NCI-H345 treated with DMSO at 0.1 percent for 48 hours (cell line): ENCODE measurements at regions not wholly inside any gene's neighbourhood (a gene's known extent, or its start where the extent isn't known, plus 50 kb on each side); places are given as distances from the start of the nearest gene placed in this dataset.

Experiments
- DNase-seq: peaks from one replicate; lab custom pipeline; 2025; ENCODE audit not compliant: unreplicated experiment; lab: John Stamatoyannopoulos, UW

DNA sequence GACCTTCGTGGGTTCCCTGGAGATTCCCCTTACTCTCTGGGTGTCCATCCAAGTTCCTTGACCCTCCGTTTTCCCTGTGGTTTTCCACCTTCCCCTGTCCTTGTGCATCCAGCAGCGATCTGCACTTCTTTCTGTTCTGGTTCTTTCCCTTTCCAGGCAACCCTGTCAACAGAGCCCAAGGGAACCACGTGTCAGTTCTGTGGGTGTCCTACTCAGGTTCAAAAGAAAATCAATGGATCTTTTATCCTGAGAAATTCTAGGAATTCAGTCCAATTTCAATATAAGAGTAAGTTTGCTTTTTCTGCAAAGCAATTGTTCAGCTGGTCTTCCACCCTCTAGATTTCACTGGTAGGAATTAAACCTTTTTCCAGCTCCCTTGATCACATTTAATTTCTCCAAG, 1394.8 kb upstream of the SLC10A2 start:
- no peak for DNase-seq

DNA sequence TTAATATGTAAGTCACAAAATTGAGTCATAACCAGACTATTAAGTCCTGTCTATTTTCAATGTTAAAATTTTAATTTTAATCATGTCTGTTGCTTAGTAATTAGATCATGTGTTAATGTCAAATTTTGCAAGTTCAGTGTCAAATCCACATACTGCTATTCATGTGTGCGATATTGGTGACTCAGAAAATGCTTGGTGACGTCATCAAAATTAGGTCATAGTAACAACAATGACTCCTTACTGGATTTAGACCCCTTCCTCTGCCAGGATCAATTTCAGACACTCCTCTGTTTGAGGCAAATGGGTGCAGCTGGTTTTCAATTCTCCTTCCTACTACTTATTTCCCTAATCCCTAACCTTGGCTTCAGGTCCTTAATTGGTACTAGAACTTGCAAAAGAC, 1394.3 kb upstream of the SLC10A2 start:
- DNase-seq, result no peak

DNA sequence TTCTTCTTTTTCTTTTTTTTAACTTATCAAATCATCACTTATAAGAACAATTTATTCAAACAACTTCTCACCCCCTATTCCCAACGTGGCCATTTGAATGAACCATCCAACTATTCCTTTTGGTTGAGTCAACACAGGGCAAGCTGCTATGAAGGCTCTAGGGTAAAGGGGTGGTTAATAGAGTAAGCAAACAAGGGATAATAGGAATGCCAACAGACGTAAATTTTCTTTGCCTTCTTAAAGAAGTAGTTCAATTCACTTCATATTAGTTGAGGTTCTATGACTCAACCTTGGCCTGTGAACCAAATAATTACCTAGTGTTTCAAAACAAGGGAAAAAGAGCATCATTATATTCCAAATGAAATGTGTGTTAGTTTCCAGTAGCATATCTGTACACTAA, 1383.8 kb upstream of the SLC10A2 start:
- no peak for DNase-seq

DNA sequence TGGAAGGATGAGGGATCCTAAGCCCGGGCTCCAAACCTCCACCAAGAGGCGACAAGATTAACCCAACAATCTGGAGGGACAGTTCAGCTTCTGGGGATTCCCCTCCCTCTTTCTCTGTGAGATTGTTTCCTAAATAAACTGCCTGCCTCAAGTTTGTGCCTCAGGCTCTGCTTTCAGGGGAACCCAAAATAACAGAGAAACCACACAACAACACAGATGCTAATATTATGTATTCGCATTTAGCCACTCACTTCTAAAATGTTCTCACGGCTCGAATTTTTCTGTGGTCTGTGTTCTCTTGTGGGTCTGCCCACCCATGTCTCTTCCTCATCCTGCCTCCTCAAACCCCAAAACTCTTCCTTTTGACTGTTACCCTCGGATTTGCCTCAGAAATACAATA, 1381.1 kb upstream of the SLC10A2 start:
- no peak for DNase-seq

DNA sequence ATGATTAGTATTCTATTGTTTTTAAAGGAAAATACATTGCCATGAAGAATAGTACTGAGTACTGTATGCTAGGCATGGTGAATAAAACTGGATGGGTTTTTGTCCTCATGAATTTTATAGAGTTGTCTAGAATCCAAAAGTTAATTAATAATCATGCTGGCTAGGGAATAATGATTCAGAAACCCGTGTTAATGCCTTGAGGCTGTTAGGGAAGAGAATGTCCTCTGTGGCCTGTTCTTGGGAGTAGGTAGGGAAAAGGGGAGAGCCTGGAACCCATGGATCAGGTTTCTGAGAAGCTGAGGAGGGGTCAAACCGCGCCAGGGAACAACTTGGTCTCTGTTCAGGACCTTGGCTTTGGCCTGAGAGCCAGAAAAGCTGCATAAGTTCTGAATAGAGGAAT, 1376.3 kb upstream of the SLC10A2 start:
- no peak for DNase-seq

DNA sequence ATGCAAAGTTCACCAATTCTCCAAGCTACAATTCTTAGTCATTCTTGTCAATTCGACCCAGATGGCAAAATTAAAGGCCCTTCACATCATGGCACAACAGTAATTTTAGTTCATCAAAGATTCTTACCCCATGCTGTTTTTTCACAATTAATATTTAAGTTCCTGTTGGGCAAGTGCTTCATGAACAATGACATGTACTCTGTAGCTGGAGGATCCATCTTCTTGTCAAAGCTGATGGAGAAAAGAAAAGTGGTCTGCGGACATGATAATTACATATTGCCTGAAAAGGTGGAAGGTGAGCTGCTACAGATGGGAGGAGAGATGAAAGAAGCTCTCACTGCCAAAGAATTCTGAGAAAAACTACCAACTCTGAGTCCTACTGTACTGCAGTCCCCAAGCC, 1370.3 kb upstream of the SLC10A2 start:
- DNase-seq, result no peak

DNA sequence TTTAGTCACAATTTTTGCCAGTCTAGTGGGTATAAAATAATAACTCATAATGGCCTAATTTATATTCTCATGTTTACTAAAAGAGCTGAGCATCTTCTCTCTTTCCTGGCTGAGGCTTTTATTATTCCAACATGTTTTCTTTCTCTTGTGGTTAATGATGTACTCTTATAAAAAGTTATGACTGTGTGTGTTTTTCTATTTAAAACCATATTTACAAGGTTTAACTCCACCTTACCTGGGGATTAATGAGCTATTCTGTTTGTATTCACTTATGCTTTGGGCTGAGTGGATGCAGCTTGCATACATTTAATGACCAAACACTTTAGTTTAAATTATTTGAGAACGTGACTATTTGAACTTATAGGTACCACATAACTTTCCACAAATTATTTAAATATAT, 1365.7 kb upstream of the SLC10A2 start:
- DNase-seq, result no peak

DNA sequence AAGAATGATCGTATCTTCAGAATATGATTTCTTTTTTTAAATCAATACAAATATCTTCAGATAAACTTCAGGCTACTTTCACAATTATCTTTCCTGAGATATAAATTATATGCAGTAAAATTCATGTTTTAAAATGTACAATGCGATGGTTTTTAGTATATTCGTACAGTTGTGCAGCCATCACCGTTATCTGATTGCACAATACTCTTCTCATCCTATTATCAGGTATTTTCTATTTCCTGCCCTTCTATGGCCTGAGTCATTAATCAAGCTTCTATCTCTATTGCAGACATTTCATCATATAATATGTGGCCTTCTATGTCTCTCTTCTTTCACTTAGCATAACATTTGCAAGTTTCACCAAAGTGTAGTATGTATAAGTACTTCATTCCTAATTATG, 1360.2 kb upstream of the SLC10A2 start:
- no peak for DNase-seq

DNA sequence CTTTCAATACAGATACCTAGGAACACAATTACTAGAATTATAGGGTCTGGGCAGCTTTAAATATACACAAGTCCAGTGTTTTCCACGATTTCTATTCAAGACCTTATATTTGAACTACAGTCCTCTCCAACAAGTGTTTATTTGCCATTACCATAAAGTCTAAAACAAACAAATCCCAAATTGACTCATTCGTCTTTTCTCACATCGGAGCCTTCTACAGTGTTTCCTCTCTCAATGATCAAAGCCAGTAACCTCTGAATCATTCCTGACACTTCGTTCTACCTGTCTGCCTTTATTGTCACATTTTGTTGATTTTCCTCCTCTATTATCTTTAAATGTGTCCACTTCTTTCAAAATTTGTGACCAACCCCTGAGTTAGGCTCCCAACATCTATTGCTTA, 1356.5 kb upstream of the SLC10A2 start:
- DNase-seq, result no peak

DNA sequence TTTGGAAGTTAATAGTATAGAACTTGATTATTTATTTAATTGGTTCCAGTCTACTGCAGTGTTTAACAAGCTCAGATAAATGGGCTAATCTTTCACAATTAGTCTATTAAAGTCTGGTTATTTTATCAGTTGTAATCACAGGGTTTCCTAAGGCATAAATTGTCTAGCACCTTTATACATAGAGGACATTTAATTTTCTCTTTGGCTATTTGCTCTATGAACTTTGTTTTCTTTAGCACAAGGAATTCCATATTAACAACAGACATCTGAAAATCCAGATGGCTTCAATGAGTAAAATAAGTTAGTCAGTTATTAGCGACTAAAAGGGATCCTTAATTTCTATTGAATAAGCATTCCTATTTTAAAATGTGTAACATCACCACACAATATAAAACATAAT, 1350.8 kb upstream of the SLC10A2 start:
- no peak for DNase-seq

DNA sequence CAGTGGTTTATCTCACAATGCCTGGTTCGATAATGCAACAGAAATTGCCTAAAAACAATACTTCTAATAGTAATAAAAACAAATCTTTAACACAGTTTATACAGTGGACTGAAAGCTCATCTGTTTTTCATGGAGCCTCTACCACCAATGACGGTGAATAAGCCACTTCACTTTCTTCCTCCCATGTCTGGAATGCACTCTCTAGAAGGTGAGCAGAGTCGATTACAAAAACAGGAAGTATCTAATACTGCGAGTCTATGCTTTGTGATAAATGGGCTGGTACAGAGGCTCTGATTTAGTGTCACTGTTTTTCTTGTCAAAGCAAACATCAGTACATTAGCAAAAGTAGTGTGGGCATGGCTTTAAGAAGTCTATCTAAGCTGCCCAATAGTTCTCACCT, 1348.6 kb upstream of the SLC10A2 start:
- DNase-seq, result no peak

DNA sequence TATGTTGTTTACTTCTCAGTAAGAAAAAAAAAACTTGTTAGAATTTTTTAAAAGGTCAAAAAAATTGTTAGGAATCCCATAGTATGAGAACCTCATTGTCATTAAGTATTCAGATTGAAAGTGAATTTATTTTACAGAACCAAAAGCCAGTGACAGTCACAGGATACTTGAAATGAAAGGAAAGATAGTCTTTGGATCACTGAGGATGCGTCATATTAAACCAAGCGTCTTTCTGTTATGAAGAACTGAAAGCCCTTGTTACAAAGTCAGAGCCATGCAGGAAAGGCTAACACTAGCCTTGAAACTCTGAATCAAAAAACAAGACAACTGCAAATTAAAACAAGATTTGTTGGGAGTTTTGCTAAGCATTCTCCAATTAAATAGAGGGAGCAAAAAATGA, 1348.0 kb upstream of the SLC10A2 start:
- DNase-seq, result no peak

DNA sequence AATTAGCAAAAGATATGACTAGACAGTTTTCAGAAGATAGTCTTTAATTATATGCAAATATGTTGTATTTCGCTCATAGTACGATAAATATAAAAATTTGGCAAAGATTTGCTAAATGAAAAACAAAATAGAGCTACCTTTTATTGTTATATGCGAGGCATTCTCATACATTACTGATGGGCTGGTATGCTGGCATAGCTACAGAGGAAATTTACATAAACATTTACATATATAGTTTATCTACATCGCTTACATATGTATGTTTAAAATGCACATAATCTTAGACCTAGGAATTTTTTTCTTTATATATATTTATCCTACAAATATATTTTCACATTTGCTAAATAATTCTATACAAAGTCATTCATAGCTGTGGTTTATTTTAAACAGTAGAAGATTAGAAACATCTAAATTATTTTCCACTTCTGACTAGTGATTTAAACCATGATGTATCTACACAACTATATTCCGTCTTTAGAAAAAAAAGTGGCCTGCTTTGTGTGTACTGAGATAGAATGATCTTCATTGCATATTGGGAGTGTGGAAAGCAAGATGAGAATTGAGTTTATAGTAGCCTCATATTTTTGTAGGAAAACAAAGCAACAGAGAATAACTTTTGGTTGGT, 1345.0 kb upstream of the SLC10A2 start:
- DNase-seq, result no peak

DNA sequence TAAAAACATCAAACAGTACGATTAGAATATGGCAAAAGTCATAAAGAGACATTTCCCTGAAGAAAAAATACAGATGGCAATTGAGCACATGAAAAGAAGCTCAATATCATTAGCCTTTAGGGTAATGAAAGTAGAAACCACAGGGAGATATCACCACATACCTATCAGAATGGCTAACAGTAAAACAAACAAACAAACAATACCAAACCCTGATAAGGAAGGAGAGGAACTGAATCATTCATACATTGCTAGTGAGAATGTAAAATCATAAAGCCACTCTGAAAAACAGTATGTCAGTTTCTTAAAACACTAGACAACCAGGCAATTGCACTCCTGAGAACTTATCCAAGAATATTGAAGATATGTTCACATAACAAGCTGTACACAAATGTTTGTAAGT, 1342.5 kb upstream of the SLC10A2 start:
- DNase-seq, result no peak

DNA sequence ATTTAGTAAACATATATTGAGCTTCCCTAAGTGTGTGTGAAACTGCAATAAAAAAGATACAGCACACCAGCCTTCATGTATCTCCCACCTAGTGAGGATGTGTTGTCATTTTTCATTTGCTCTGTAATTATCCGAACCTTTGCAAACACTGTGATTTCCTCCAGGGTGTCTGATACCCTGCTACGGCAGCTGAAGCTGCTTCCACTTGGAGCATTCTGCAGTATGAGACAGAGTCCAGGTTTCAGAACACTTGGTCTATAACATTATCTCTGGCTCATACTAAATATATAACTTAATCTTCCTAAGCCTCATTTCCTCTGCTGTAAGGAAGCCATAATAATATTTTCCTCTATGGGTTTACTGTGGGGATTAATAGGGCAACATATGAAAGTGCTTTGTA, 1338.1 kb upstream of the SLC10A2 start:
- no peak for DNase-seq

DNA sequence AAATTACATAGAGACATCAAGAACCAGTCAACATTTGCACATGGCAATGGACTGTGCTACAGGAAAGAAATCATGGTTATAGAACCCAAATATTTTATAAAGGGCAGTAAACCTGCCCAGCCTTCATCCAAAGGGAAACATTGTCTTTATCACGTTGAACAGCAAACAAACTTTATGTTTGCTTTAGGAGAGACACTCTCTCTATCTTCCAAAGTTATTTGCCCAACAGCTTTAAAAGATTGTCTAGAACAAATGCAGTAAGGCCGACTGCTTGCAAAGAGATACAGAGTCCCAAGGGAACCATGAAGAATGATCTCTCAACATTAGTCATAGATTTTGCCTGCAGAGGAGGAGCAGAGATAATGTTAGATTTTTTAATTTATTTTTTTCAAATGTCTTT, 1323.5 kb upstream of the SLC10A2 start:
- no peak for DNase-seq

DNA sequence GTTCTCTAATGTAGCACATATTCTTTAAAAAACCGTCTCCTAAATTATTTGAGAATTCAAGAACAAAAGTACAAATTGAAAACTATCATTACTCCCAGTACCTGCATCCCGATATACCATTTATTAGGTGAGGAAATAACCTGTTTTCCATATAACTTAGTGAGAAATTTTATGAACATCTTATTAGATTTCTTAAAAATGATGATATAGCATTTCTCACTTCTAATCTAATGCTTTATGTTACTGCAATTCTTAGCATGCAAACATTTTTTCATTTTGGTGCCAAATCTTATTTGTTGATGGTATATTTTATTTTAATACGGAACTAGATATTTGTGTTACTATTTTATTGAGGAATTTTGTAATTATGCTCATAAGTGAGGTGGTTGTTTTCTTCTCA, 1321.3 kb upstream of the SLC10A2 start:
- no peak for DNase-seq

DNA sequence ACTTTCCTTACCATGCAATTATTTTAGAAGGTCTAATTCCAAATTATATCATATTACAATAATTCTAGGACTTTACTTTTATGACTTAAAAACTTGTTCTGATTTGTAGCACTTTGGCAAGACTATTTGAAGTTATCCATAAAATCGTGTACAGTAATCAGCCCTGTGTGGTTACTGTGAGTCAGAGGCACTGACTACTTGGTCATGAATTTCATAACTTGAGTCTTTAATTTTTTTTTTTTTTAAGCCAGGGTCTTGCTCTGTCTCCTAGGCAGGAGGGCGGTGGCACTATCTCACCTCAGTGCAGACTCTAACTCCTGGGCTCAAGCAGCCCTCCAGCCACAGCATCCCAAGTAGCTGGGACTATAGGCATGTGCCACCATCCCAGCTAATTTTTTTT, 1319.2 kb upstream of the SLC10A2 start:
- DNase-seq, result no peak

DNA sequence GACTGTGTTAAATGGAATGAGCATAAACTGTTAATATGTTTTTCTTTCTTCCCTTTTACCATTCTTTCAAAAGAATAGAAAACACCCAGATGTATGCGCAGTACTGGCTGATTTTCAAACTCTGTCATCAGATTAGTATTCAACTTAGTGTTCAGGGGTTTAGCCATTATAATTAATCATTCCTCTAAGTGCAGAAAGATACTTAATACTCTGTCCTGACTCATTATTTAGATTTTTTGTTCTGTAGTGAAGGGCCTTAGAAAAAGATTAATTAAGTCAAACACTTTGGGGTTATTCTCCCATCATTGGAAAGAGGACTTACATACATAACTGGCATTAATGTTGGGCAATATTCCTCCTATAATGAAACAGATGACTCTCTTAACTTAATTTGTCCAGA, 1316.7 kb upstream of the SLC10A2 start:
- no peak for DNase-seq

DNA sequence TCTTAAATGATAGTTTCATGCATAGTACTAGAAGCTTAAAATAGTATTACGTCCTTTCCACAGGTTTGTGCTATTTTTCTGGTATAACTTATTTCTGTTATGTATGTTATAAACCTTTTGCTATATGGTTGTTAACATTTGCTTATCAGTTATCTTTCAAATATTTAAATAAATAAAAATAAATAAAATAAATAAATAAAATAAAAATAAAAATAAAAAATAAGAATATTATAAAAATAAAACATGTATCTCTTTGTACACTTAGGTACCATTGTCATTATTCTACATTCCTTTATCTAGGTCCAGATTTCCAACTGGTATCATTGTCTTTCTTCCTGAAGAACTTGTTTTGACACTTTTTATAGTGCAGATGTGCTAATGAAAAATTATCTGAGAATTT, 1310.4 kb upstream of the SLC10A2 start:
- DNase-seq, result no peak

DNA sequence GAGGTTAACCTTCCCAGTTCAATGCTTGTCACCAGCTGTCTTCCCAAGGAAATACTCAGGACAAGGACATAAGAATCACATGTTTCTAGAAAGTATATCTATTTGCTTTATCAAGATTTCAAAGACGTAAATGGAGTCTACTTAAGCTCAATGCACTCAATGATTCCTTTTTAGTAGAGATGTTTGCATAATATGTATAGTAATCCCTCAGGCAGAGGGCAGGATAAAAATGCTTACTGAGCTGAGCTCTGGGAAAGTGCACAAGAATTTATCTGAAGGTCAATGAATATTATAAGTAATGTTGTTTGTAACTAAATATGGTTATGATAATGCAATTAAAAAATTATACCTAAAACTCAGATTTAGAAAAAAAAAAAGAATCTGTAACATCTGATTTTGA, 1309.4 kb upstream of the SLC10A2 start:
- no peak for DNase-seq

DNA sequence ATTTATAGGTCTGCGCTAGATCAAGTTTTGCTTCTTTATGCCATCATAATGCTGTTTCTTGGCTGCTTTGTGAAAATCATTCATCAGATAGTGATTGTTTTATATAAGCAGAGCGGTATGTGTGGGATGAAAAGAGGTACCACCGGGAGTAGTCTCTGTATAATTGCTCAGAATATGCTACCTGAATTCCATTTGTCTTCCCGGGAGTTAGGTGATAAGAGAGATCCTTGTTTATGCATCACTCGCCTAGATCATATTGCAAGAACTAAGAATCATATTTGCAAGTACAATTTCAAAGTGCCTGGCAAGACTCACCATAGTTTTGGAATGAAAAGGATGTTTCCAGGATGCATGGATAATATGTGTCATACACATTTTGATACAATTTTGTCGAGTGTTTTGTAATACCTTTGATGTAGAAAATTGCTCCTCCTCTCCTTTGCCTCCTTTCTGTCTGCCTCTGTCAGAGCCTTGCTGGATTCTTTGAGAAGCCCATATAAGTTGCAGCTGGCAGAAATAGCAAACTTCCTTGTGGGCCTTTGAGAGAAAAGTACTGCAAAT, 1306.0 kb upstream of the SLC10A2 start:
- DNase-seq, result no peak

DNA sequence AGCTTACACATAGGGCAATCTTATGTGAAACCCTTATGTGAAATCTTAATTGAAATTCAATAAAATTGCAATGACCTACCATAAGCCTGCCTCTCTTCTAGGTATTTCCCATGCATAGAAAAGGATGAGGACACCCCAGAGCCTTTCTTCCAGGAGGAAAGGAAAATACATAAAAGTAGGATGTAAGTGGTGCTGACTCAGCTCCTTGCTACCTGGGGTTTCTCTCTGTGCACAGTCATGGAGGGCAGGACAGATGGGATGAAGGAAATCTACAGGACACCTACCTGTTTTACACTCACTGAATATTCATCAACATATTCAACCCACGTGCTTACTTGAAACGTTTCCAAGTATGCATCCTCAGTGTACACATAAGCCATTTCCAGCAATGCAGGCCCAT, 1299.2 kb upstream of the SLC10A2 start:
- no peak for DNase-seq
